HG03520 (cell line): ENCODE measurements at regions not wholly inside any gene's neighbourhood (a gene's known extent, or its start where the extent isn't known, plus 50 kb on each side); places are given as distances from the start of the nearest gene placed in this dataset.

Source experiments
- ATAC-seq: cut with Tn5 transposase; IDR thresholded peaks from one replicate; pipeline ENCODE4 v1.9.1; 2021; ENCODE audit warnings: mild to moderate bottlenecking, moderate library complexity; ENCODE audit not compliant: unreplicated experiment

- ATAC-seq: no peak
Measured at GRCh38 chr2:234840336-234840735, 111.5 kb upstream of the SH3BP4 start.

- ATAC-seq: no peak
Measured at GRCh38 chr2:234839285-234839684, 112.5 kb upstream of the SH3BP4 start.

- ATAC-seq: no peak
Measured at GRCh38 chr2:234836271-234836670, 115.5 kb upstream of the SH3BP4 start.

- no peak for ATAC-seq
Measured at GRCh38 chr2:234835738-234836137, 116.1 kb upstream of the SH3BP4 start.

DNA sequence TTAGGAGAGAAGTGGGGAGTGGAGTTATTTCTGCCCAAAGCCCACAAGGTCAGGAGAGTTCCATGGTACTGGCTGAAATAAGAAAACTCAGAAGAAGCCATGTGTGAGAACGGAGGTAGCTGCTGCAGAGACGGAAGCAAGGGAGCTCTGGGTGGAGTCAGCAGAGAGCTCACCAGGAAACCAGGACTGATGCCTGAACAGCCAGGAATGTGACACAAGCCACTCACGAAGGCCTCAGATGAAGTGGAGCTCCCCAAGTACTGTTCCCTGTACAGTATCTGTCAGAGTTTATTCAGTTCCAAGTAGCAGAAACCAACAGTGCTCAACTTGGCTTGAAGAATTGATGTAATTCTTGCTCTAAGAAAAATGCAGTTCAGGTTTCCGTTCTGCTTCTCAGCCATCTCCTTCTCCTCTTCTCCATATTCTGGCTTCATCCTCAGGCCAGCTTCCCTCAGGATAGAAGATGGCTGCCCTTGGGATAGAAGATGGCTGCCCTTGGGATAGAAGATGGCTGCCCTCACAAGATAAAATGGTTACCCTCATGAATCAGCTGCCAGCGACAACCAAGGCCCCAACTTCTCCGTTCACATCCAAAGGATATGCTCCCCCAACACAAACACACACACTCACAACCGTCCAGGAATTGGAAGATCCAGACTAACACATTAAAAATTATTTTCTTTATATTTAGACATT lies 117.4 kb upstream of the SH3BP4 start:
- no peak for ATAC-seq

GRCh38 chr2:234830853-234831252 lies 121.0 kb upstream of the SH3BP4 start:
- no peak for ATAC-seq

DNA sequence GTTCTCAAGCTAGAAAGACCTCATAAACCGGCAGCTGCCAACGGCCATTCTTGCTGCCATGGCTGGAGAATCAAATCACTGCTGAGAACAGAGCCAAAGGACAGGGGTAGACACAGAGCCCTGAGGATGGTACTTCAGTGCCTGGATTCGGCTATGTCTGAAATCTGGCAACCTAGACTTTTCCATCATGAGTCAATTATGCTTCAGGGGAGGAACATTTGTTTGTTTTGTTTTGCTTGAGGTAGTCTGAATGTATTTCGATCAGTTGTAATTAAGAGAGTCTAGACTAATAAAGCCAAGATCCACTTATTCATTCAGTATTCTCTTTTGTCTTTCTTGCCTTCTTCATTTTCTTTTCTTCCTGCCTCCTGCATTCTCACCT lies 122.8 kb upstream of the SH3BP4 start:
- no peak for ATAC-seq

DNA sequence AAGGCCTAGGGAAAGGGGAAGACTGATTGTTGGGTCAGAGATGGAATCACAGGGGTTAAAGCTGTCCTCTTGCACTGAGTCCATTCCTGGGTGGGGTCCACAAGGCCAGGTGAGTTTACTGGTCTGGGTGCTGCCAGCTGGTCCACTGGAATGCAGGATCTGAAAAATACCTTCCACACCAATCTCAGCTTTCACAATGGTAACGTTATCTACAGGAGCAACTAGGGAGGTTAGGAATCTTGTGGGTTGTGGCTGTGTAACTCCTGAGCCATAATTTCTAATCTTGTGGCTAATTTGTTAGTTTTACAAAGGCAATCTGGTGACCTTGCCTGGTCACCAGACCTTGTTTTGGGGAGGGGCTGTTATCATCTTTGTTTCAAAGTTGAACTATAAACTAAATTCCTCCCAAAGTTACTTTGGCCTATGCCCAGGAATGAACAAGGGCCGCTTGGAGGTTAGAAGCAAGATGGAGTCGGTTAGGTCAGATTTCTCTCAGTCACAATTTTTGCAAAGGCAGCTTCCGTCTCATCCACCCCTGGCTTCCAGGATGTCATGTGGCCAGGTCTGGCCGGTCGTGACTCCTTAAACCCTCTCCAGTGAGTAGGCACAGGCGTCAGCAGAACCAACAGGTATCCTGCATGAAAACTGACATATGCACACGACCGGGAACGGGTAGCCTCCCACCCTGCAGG lies 123.3 kb upstream of the SH3BP4 start:
- ATAC-seq: no peak

GRCh38 chr2:234827096-234827860 lies 124.5 kb upstream of the SH3BP4 start:
- ATAC-seq: no peak

- no peak for ATAC-seq
Measured at GRCh38 chr2:234826681-234827080, 125.1 kb upstream of the SH3BP4 start.

DNA sequence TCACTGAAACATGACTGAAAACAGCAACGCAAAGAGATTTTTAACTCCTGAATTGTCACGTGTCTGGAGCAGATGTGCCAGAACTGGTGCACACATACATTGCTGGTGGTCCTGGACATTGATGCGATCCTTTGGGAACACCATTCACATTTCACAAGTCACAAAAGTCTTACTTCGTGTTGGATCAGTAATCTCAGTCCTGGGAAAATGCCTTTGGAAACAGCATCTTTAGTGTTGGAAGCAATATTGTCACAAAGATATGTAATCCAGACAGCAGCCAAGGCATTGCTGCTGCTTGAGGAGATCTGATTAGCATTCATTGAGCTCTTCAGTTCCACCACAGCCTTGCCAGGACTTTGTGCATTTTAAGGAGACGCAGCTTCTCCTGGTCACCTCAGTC lies 126.2 kb upstream of the SH3BP4 start:
- ATAC-seq: no peak

- ATAC-seq: no peak
Measured at GRCh38 chr2:234823877-234824376, 127.9 kb upstream of the SH3BP4 start.

GRCh38 chr2:234823196-234823876 lies 128.5 kb upstream of the SH3BP4 start:
- no peak for ATAC-seq

- no peak for ATAC-seq
Measured at GRCh38 chr2:234821946-234822475, 129.8 kb upstream of the SH3BP4 start.

GRCh38 chr2:234818937-234819336 lies 132.9 kb upstream of the SH3BP4 start:
- ATAC-seq: no peak

DNA sequence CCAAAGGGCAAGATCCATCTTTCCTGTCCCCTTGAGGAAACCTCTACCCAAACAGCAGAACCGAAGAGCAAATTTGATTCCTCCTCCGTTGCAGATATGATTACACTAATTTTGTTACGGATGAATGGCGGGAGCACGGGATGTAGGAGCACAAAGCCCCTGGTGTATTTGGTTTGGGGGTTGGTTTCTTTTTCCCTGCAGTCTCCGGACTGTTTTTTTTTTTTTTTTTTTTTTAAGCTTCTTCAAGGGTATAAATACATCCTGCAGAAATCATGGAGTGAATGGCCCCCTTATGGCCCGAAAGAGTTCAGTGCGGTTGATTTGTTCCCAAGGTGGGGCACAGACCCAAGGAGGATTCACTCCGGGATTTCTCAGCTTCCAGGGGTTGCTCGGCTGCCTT lies 135.3 kb upstream of the SH3BP4 start:
- ATAC-seq: no peak

DNA sequence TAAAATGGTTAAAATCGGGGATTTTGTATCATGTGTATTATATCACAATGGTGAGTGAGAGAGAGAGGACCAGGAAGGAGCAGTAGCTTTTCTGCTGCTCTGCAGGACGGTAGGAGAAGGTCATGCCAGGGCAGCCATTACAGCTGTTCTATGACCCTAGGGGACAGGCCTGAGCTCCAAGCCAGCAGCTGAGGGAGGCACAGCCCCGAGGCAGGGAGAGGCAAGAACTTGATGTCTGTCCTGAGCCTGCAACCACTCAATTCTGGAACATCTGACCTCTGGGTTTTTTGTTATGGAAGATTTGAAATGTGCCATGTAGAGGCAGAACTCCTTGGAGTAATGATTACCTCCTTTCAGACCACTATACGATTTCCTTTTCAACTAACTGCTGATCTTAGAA lies 135.8 kb upstream of the SH3BP4 start:
- ATAC-seq: no peak

- ATAC-seq: no peak
Measured at GRCh38 chr2:234814374-234814773, 137.4 kb upstream of the SH3BP4 start.

GRCh38 chr2:234812851-234813250 lies 139.0 kb upstream of the SH3BP4 start:
- ATAC-seq: no peak

- ATAC-seq: no peak
Measured at GRCh38 chr2:234808907-234809306, 142.9 kb upstream of the SH3BP4 start.

GRCh38 chr2:234806818-234807217 lies 145.0 kb upstream of the SH3BP4 start:
- no peak for ATAC-seq
